SK-N-SH (cell line): ENCODE measurements at regions not wholly inside any gene's neighbourhood (a gene's known extent, or its start where the extent isn't known, plus 50 kb on each side); places are given as distances from the start of the nearest gene placed in this dataset.

Experiments
- CTCF ChIA-PET: fragments of 300-600, 350-600 bp; formaldehyde crosslinking; extraction: SDS; loops from one replicate; lab custom pipeline; 2021; lab: Yijun Ruan, JAX
- POLR2A ChIA-PET: fragments of 350-600 bp; sonication (Branson Sonifier 250); formaldehyde crosslinking; extraction: SDS; loops from one replicate; lab custom pipeline; 2020; ENCODE audit warnings: antibody characterized with exemption, inconsistent platforms; lab: Yijun Ruan, JAX
- DNase-seq: peaks from one replicate; pipeline ENCODE4 v3.0.0; 2012
- H2AFZ ChIP-seq: fragments of 200-600 bp; sonication (generic); 2 replicates; pipeline ENCODE4 v1.8.1; 2016; ENCODE audit warnings: antibody characterized with exemption, mild to moderate bottlenecking, low read depth
- H3F3A ChIP-seq: fragments of 200-600 bp; sonication (generic); replicated peaks from 2 replicates; pipeline ENCODE3; 2016; ENCODE audit warnings: antibody characterized with exemption, mild to moderate bottlenecking; ENCODE audit not compliant: insufficient read depth
- H3K27ac ChIP-seq, 2 experiments: fragments of 200-500 bp in 1 of 2; fragments of 200-600 bp in 1 of 2; sonication (Bioruptor generic) in 1 of 2; sonication (generic), shearing (Covaris generic) in 1 of 2; 2 replicates each; pipeline versions ENCODE4 v1.5.1 to v1.6.1; 2014 to 2016; ENCODE audit warnings: low read depth in 2 of 2, inconsistent platforms in 1 of 2, low read length in 1 of 2, mild to moderate bottlenecking in 1 of 2, mixed read lengths in 1 of 2
- H3K27me3 ChIP-seq: fragments of 200-600 bp; sonication (generic), shearing (Covaris generic); 2 replicates; pipeline ENCODE4 v1.6.1; 2016; ENCODE audit warnings: mixed run types; ENCODE audit not compliant: insufficient read depth
- H3K36me3 ChIP-seq, 2 experiments: fragments of 200-500 bp in 1 of 2; fragments of 200-600 bp in 1 of 2; sonication (Bioruptor generic) in 1 of 2; sonication (generic) in 1 of 2; replicated peaks in 1 of 2; 2 replicates each; pipeline versions ENCODE3 to v1.5.1; 2014 to 2016; ENCODE audit warnings: low read length in 1 of 2, mild to moderate bottlenecking in 1 of 2; ENCODE audit not compliant: insufficient read depth in 2 of 2, control insufficient read depth in 1 of 2
- H3K4me1 ChIP-seq, 2 experiments: fragments of 200-500 bp in 1 of 2; fragments of 200-600 bp in 1 of 2; sonication (Bioruptor generic) in 1 of 2; sonication (generic), shearing (Covaris generic) in 1 of 2; 2 replicates each; pipeline versions ENCODE4 v1.5.1 to v1.6.1; 2014 to 2016; ENCODE audit warnings: low read depth in 1 of 2, low read length in 1 of 2, mixed run types in 1 of 2; ENCODE audit not compliant: insufficient read depth in 2 of 2, control insufficient read depth in 1 of 2
- H3K4me2 ChIP-seq: fragments of 200-600 bp; sonication (generic), shearing (Covaris generic); 2 replicates; pipeline ENCODE4 v1.6.1; 2017; ENCODE audit warnings: mixed run types
- H3K4me3 ChIP-seq, 2 experiments: fragments of 200-500 bp in 1 of 2; fragments of 200-600 bp in 1 of 2; sonication (Bioruptor generic) in 1 of 2; sonication (generic), shearing (Covaris generic) in 1 of 2; 2 replicates each; pipeline versions ENCODE4 v1.5.1 to v1.8.1; 2014 to 2016; ENCODE audit warnings: low read depth in 2 of 2, inconsistent platforms in 1 of 2, low read length in 1 of 2, mild to moderate bottlenecking in 1 of 2, mixed read lengths in 1 of 2, moderate library complexity in 1 of 2
- H3K79me2 ChIP-seq: fragments of 200-600 bp; sonication (generic); 2 replicates; pipeline ENCODE4 v1.8.1; 2017; ENCODE audit warnings: mild to moderate bottlenecking; ENCODE audit not compliant: insufficient read depth
- H3K9ac ChIP-seq: fragments of 200-600 bp; sonication (generic); 2 replicates; pipeline ENCODE4 v1.6.1; 2017; ENCODE audit warnings: mixed run types
- H3K9me2 ChIP-seq: fragments of 200-600 bp; sonication (generic); 2 replicates; pipeline ENCODE4 v1.6.1; 2017; ENCODE audit warnings: mixed run types
- H3K9me3 ChIP-seq: fragments of 200-600 bp; sonication (generic); 2 replicates; pipeline ENCODE4 v1.6.1; 2017; ENCODE audit warnings: mixed run types, mild to moderate bottlenecking, moderate library complexity
- H4K20me1 ChIP-seq: fragments of 200-600 bp; sonication (generic); 2 replicates; pipeline ENCODE4 v1.6.1; 2017; ENCODE audit warnings: mild to moderate bottlenecking, mixed run types; ENCODE audit not compliant: insufficient read depth
- CHD2 ChIP-seq: fragments of 150-350 bp; IDR thresholded peaks from 2 replicates; pipeline ENCODE4 v1.6.1; 2018; ENCODE audit warnings: low read length; ENCODE audit not compliant: partially characterized antibody
- ELF1 ChIP-seq: IDR thresholded peaks from 2 replicates; pipeline ENCODE4 v1.4.0; 2012
- EP300 ChIP-seq, 2 experiments: IDR thresholded peaks; 2 replicates each; pipeline versions ENCODE4 v1.4.0 to v1.6.1; 2012; ENCODE audit warnings: borderline replicate concordance in 1 of 2, low read depth in 1 of 2, low read length in 1 of 2
- FOXJ3 ChIP-seq: sonication (generic); formaldehyde crosslinking; IDR thresholded peaks from 2 replicates; pipeline ENCODE4 v1.5.1; 2020; ENCODE audit warnings: mild to moderate bottlenecking, missing genetic modification reagents
- FOXM1 ChIP-seq: IDR thresholded peaks from 2 replicates; pipeline ENCODE4 v1.4.0; 2012; ENCODE audit warnings: low read depth, mild to moderate bottlenecking
- GABPA ChIP-seq: IDR thresholded peaks from 2 replicates; pipeline ENCODE4 v1.4.0; 2012; ENCODE audit warnings: low read depth, mild to moderate bottlenecking
- GATA2 ChIP-seq: sonication (generic); formaldehyde crosslinking; IDR thresholded peaks from 2 replicates; pipeline ENCODE4 v1.5.0; 2020; ENCODE audit warnings: mild to moderate bottlenecking, missing genetic modification reagents
- MEF2A ChIP-seq: IDR thresholded peaks from 2 replicates; pipeline ENCODE4 v1.4.0; 2012; ENCODE audit warnings: low read depth, borderline replicate concordance
- NFIC ChIP-seq: IDR thresholded peaks from 2 replicates; pipeline ENCODE4 v1.4.0; 2012; ENCODE audit warnings: borderline replicate concordance
- PBX3 ChIP-seq: IDR thresholded peaks from 2 replicates; pipeline ENCODE4; 2012
- POLR2AphosphoS5 ChIP-seq: IDR thresholded peaks from 2 replicates; pipeline ENCODE4 v1.6.1; 2012; ENCODE audit warnings: low read depth, low read length
- RAD21 ChIP-seq: IDR thresholded peaks from 2 replicates; pipeline ENCODE4 v1.6.1; 2012; ENCODE audit warnings: mild to moderate bottlenecking, low read length
- RCOR1 ChIP-seq: fragments of 150-350 bp; IDR thresholded peaks from 2 replicates; pipeline ENCODE4 v1.6.1; 2017; ENCODE audit warnings: antibody characterized with exemption, low read length
- SIN3A ChIP-seq: IDR thresholded peaks from 2 replicates; pipeline ENCODE4 v1.6.1; 2012; ENCODE audit warnings: low read depth, mild to moderate bottlenecking, low read length, moderate library complexity, borderline replicate concordance
- TAF1 ChIP-seq: IDR thresholded peaks from 2 replicates; pipeline ENCODE4 v1.6.1; 2012; ENCODE audit warnings: low read depth, mild to moderate bottlenecking, low read length, moderate library complexity, borderline replicate concordance
- TCF12 ChIP-seq: IDR thresholded peaks from 2 replicates; pipeline ENCODE4 v1.4.0; 2012
- ZBTB33 ChIP-seq: IDR thresholded peaks from 2 replicates; pipeline ENCODE4 v1.4.0; 2012; ENCODE audit warnings: low read depth, borderline replicate concordance
- WGBS: methylation state at CpG from one replicate; pipeline ENCODE4 v1.1.6; 2017; ENCODE audit warnings: low lambda C conversion rate; 5-methylcytosine and 5-hydroxymethylcytosine counted together
- TF ChIP-seq, protein P1 (sequence below): fragments of 200-600 bp; sonication (generic); IDR thresholded peaks from 2 replicates; pipeline ENCODE4 v1.6.1; 2017; ENCODE audit warnings: antibody characterized with exemption, mild to moderate bottlenecking, moderate library complexity
- TF ChIP-seq, protein P2 (sequence below): fragments of 150-350 bp; IDR thresholded peaks from 2 replicates; pipeline ENCODE4 v1.6.1; 2017; ENCODE audit warnings: antibody characterized with exemption, low read length, low read depth, borderline replicate concordance

DNA sequence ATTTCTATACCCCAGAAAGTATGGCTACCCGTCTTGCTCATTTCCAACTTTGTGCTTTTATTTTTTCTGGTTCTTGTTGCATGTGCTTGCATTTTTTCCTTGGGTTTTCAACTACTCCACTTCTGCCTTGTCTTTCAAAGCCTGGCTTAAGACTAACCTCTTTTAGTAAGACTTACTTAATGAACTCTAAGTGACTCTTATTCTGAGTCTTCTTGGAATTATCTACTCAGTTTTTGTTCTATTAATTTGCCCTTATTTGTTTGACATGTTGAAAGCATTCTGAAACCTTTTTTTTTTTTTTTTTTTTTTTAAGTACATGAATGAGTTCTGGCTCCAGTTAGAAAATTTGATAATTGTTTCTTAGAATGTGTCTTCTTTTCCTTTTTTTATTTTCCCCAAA, 74.8 kb downstream of the SLIT2 start:
- TF ChIP-seq, protein P1, sequence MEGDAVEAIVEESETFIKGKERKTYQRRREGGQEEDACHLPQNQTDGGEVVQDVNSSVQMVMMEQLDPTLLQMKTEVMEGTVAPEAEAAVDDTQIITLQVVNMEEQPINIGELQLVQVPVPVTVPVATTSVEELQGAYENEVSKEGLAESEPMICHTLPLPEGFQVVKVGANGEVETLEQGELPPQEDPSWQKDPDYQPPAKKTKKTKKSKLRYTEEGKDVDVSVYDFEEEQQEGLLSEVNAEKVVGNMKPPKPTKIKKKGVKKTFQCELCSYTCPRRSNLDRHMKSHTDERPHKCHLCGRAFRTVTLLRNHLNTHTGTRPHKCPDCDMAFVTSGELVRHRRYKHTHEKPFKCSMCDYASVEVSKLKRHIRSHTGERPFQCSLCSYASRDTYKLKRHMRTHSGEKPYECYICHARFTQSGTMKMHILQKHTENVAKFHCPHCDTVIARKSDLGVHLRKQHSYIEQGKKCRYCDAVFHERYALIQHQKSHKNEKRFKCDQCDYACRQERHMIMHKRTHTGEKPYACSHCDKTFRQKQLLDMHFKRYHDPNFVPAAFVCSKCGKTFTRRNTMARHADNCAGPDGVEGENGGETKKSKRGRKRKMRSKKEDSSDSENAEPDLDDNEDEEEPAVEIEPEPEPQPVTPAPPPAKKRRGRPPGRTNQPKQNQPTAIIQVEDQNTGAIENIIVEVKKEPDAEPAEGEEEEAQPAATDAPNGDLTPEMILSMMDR: no peak
- no peak for TF ChIP-seq PBX3
- TF ChIP-seq GABPA: no peak
- no peak for TF ChIP-seq MEF2A
- TF ChIP-seq ELF1: no peak
- no peak for TF ChIP-seq RCOR1
- TF ChIP-seq TAF1: no peak
- TF ChIP-seq SIN3A: no peak
- H3F3A ChIP-seq: peaks cover 11% of the 10 kb centered on the region
- peaks cover 55% of the 10 kb centered on the region; the same call in 1 of the 2 replicates for H4K20me1 ChIP-seq
- H2AFZ ChIP-seq: no peak overlapping the region
- peaks cover 89% of the 10 kb centered on the region for H3K79me2 ChIP-seq
- H3K27me3 ChIP-seq: no peaks in the 10 kb centered on the region
- ChIA-PET POLR2A (no interaction called here), CTCF (no interaction called here)
- no peak overlapping the region for H3K4me3 ChIP-seq
- WGBS: 77% methylated on average over 1 of the region's 1 CpG
- no peaks in the 10 kb centered on the region for H3K9me3 ChIP-seq
- peak overlapping the region; percentile 52 to 67 for H3K27ac ChIP-seq
- no peak for DNase-seq
- no peak overlapping the region for H3K9ac ChIP-seq
- H3K9me2 ChIP-seq: no peaks in the 10 kb centered on the region
- H3K36me3 ChIP-seq: no peaks in the 10 kb centered on the region
- H3K4me1 ChIP-seq: peaks cover 6 to 23% of the 10 kb centered on the region in 2 experiments
- H3K4me2 ChIP-seq: peak overlapping the region; percentile 11; the same call in 1 of the 2 replicates

- peak overlapping the region; percentile 27; the same call in 1 of the 2 replicates for H3K4me2 ChIP-seq
- POLR2A ChIA-PET: no interaction called here
- DNase-seq: peak; percentile 33
Observed at GRCh38 chr4:20326977-20327376, 75.3 kb downstream of the SLIT2 start.

More at GRCh38 chr4:20326977-20327376, 75.3 kb downstream of the SLIT2 start:
- no peaks in the 10 kb centered on the region for H3K36me3 ChIP-seq
- H3K4me3 ChIP-seq: no peak overlapping the region; a peak in 1 of 4 replicates
- H3K79me2 ChIP-seq: peaks cover 89% of the 10 kb centered on the region
- 13% methylated on average over 2 of the region's 2 CpGs for WGBS
- H3F3A ChIP-seq: peaks cover 11% of the 10 kb centered on the region
- H3K4me1 ChIP-seq: peaks cover 6 to 23% of the 10 kb centered on the region in 2 experiments
- H3K27ac ChIP-seq: peak overlapping the region; percentile 52 to 67; a peak in 3 of 4 replicates
- no peaks in the 10 kb centered on the region for H3K9me3 ChIP-seq
- TF ChIP-seq FOXJ3 (CRISPR knock-in tag): no peak
- TF ChIP-seq TCF12: peak; percentile 92
- peak in 1 of 2 experiments; percentile 81; a peak in 2 of 4 replicates for TF ChIP-seq EP300 (IDR thresholded peaks at IDR 0.05; ENCODE audit: borderline replicate concordance in 1 of 2, low read depth in 1 of 2, low read length in 1 of 2)
- no peak for TF ChIP-seq NFIC
- TF ChIP-seq PBX3: peak; percentile 51; the same call in 1 of the 2 replicates
- TF ChIP-seq ZBTB33: no peak
- peak; percentile 52; the same call in 1 of the 2 replicates for TF ChIP-seq POLR2AphosphoS5
- no peak for TF ChIP-seq FOXM1
- TF ChIP-seq CHD2: peak; percentile 34
- TF ChIP-seq GATA2 (CRISPR knock-in tag): no peak; the same call in 1 of the 2 replicates
- peak; percentile 46; the same call in 1 of the 2 replicates for TF ChIP-seq RCOR1
- no peak; the same call in 1 of the 2 replicates for TF ChIP-seq RAD21
- TF ChIP-seq, protein P2, sequence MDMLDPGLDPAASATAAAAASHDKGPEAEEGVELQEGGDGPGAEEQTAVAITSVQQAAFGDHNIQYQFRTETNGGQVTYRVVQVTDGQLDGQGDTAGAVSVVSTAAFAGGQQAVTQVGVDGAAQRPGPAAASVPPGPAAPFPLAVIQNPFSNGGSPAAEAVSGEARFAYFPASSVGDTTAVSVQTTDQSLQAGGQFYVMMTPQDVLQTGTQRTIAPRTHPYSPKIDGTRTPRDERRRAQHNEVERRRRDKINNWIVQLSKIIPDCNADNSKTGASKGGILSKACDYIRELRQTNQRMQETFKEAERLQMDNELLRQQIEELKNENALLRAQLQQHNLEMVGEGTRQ: no peak
- no peaks in the 10 kb centered on the region for H3K9me2 ChIP-seq
- H4K20me1 ChIP-seq: peaks cover 51% of the 10 kb centered on the region; the same call in 1 of the 2 replicates
- H3K9ac ChIP-seq: no peak overlapping the region
- no peaks in the 10 kb centered on the region for H3K27me3 ChIP-seq
- CTCF ChIA-PET: interaction anchor here (0.7 kb wide), 1 partner anchor 95 kb away, joined by 5 read pairs; no protein-coding TSS in a partner anchor
- H2AFZ ChIP-seq: no peak overlapping the region
